Smooth muscle cell of the brain vasculature (primary cell): ENCODE measurements at regions not wholly inside any gene's neighbourhood (a gene's known extent, or its start where the extent isn't known, plus 50 kb on each side); places are given as distances from the start of the nearest gene placed in this dataset.

Experiments
- DNase-seq: peaks from one replicate; pipeline ENCODE4 v3.0.0-alpha.2; 2012; ENCODE audit warnings: low read depth, low spot score

GRCh38 chr10:43748560-43748959, 99.9 kb upstream of the ZNF32 start:
- no peak for DNase-seq

- no peak for DNase-seq
These were observed 98.2 kb upstream of the ZNF32 start for GRCh38 chr10:43746906-43747305.

GRCh38 chr10:43739161-43739560, 90.5 kb upstream of the ZNF32 start:
- no peak for DNase-seq

- no peak for DNase-seq
These were observed 88.3 kb upstream of the ZNF32 start for GRCh38 chr10:43737003-43737402.

GRCh38 chr10:43735907-43736306, 87.2 kb upstream of the ZNF32 start:
- no peak for DNase-seq

- no peak for DNase-seq
These were observed 86.0 kb upstream of the ZNF32 start for GRCh38 chr10:43734716-43735115.

- DNase-seq = no peak
These were observed 82.8 kb upstream of the ZNF32 start for GRCh38 chr10:43731486-43731885.

GRCh38 chr10:43728425-43728824, 79.7 kb upstream of the ZNF32 start:
- no peak for DNase-seq

- DNase-seq = no peak
These were observed 79.3 kb upstream of the ZNF32 start for GRCh38 chr10:43727935-43728334.

GRCh38 chr10:43715334-43715733, 66.7 kb upstream of the ZNF32 start:
- DNase-seq = no peak

- no peak for DNase-seq
These were observed 64.3 kb upstream of the ZNF32 start for GRCh38 chr10:43712821-43713584.

- DNase-seq = no peak
These were observed 62.2 kb upstream of the ZNF32 start for GRCh38 chr10:43710772-43711471.

GRCh38 chr10:43708262-43708661, 59.6 kb upstream of the ZNF32 start:
- no peak for DNase-seq

- no peak for DNase-seq
These were observed 59.1 kb upstream of the ZNF32 start for GRCh38 chr10:43707770-43708169.

- no peak for DNase-seq
These were observed 57.5 kb upstream of the ZNF32 start for GRCh38 chr10:43706166-43706565.

- no peak for DNase-seq
These were observed 54.6 kb upstream of the ZNF32 start for GRCh38 chr10:43703286-43703685.

- DNase-seq = no peak
These were observed 54.2 kb upstream of the ZNF32 start for GRCh38 chr10:43702936-43703281.

GRCh38 chr10:43702213-43702935, 53.7 kb upstream of the ZNF32 start:
- DNase-seq = no peak

- no peak for DNase-seq
These were observed 52.6 kb upstream of the ZNF32 start for GRCh38 chr10:43701295-43701694.

- no peak for DNase-seq
These were observed 51.6 kb upstream of the ZNF32 start for GRCh38 chr10:43700306-43700705.

GRCh38 chr10:43699516-43699915, 50.8 kb upstream of the ZNF32 start:
- DNase-seq = no peak
